ENCODE measurements at regions not wholly inside any gene's neighbourhood (a gene's known extent, or its start where the extent isn't known, plus 50 kb on each side); places are given as distances from the start of the nearest gene placed in this dataset. TPM values are rescaled to one million over a fixed set of nuclear protein-coding genes. Genes with fewer than 3 reads are reported as not detected.
"Not testable (repeated sequence)": the region's sequence is repeated elsewhere in the genome, so short reads cannot be mapped to it uniquely, and the experiment has no call there.

GRCh38 chr3:66910266-66911055 is 87.6 kb upstream of the KBTBD8 start:
- DNase-seq (ENCODE audit: low spot score in 2 of 2) (no peak), FAIRE-seq (no peak)

DNA sequence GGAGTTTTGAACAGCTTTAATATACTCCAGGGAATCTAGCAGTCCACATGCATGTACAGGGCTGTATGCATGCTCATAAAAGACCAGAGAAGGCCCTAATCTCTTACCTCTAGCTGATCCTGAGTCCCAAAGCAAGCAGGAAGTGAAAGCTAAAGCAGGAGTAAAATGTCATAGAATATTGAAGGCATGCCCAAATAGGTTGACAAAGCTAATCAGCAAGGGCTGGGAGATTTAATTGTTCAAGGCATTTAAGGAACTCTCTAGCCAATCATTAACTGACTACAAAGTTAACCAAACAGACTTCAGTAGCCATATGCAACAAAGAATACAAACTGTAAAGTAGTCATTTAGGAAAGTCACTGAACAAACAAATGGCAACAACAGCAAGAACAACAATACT is 85.8 kb upstream of the KBTBD8 start:
- no peak for FAIRE-seq
- no peak for DNase-seq (ENCODE audit: low spot score in 2 of 2)

GRCh38 chr3:66922058-66922457 is 76.0 kb upstream of the KBTBD8 start:
- DNase-seq (ENCODE audit: low spot score in 2 of 2) = no peak
- FAIRE-seq = no peak

GRCh38 chr3:66923969-66924368 is 74.1 kb upstream of the KBTBD8 start:
- no peak for FAIRE-seq

GRCh38 chr3:66928252-66928651 is 69.9 kb upstream of the KBTBD8 start:
- FAIRE-seq = no peak
- DNase-seq (ENCODE audit: low spot score in 2 of 2) = no peak

More at GRCh38 chr3:66923969-66924368, 74.1 kb upstream of the KBTBD8 start:
- no peak for DNase-seq (ENCODE audit: low spot score in 2 of 2)

- no peak for DNase-seq (ENCODE audit: low spot score in 2 of 2)
- FAIRE-seq = no peak
Measured at GRCh38 chr3:66931291-66931690, 66.8 kb upstream of the KBTBD8 start.

DNA sequence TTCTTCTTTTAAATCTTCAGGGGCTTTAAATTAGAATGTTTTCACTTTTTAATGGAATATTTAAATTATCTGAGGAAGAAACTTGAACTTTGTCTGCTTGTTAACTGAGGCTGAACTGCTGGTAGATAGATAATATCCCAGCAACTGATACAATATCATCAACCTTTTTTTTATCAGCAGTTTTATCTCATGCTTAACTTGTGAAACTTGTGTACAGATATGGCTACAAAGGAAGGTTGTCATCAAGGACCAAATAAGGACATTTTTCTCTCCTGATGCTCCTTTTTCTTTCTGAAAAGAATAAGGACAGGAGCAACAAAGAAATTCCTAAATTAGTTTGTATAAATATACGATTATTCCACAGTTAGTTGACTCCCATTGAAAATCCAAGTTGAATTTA is 66.4 kb upstream of the KBTBD8 start:
- no peak for DNase-seq (ENCODE audit: low spot score in 2 of 2)
- FAIRE-seq = no peak

DNA sequence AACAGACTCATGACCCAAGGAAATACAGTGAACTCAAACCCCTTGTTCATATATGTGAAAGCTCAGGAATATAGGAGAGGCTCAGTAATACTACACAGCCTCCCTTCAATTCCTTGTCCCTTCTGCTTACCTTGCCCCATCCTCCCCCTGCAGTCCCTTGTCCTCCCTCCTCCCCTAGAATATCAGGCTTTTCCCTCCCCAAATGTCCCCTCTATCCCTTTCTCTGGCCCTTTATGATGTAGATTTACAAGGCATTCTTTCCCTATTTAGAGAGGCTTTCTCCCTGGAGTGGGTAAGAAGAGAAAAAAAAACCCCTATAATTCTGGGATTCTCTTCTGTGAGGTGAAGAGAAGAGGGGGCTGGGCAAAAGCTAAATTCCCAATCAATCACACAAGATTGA is 64.9 kb upstream of the KBTBD8 start:
- no peak for DNase-seq (ENCODE audit: low spot score in 2 of 2)
- FAIRE-seq = no peak

DNA sequence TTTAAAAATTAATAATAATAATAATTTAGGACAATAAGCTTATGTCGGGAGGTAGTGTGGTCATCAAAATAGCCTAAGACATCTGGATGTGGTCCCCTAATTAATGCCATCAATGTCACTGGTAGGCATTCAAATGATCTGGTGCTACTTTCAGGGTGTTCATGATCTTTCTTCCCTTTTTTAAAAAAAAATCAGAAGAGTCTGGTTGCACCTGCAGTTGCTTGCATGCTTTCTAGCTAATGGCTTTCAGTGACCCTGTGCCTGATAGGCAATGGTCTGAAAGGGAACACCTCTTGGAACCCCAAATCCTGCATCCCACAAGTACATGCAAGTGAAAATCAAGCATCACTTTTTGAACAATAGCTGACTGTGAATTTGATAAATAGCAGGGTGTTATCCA is 64.1 kb upstream of the KBTBD8 start:
- FAIRE-seq = no peak
- DNase-seq (ENCODE audit: low spot score in 2 of 2) = no peak

GRCh38 chr3:66934725-66935124 is 63.4 kb upstream of the KBTBD8 start:
- FAIRE-seq (no peak), DNase-seq (ENCODE audit: low spot score in 2 of 2) (no peak)

DNA sequence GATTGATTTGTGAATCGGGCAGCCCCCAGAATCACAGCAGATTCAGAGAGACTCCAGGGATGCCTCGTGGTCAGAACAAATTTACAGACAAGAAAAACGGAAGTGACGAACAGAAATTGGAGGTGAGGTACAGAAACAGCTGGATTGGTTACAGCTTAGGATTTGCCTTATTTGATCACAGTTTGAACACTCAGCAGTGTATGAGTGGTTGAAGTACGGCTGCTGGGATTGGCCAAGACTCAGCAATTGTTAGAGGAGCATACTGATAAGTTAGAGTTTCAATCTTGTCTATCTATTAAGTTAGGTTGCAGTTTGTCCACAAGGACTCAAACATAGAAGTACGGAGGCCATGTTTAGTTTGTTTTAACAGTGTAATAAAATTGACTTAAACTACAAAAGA is 61.1 kb upstream of the KBTBD8 start:
- FAIRE-seq; DNase-seq (ENCODE audit: low spot score in 2 of 2): not testable (repeated sequence)

- DNase-seq (ENCODE audit: low spot score in 2 of 2) (peak in 1 of 2 donors; percentile 33), FAIRE-seq (no peak)
Measured at GRCh38 chr3:66938338-66938963, 59.7 kb upstream of the KBTBD8 start.

DNA sequence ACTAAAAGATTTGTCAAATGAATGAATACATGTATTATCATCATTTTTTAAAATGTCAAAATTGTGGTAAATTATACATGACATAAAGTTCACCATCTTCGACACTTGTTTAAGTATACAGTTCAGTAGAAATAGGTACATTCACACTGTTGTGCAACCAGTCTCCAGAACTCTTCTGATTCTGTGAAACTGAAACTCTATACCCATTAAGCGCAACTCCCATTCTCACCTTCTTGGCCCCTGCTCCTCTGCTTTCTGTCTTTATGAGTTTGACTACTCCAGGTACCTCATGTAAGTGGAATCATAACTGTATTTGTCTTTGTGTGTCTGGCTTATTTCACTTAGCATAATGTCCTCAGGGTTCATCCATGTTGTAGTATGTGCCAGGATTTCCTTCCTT is 50.1 kb upstream of the KBTBD8 start:
- DNase-seq (ENCODE audit: low spot score in 2 of 2) (no peak), FAIRE-seq (no peak)

Small RNA genes lying in the stretch of these regions (small RNA-seq; reads per million reads assigned to genes)
- not detected for gene RPL21P41
